HCT116 (cell line): ENCODE measurements at regions not wholly inside any gene's neighbourhood (a gene's known extent, or its start where the extent isn't known, plus 50 kb on each side); places are given as distances from the start of the nearest gene placed in this dataset.

Source experiments
- ATAC-seq: fragments of 200-7000 bp; cut with Tn5 transposase; 2 replicates; pipeline ENCODE4 v1.9.1; 2020; ENCODE audit warnings: mild to moderate bottlenecking, moderate library complexity
- BruUV-seq: library from RNA; stranded (reverse); fragments of 400-500 nt; replicated peaks from 2 replicates; lab custom pipeline; 2021; lab: Mats Ljungman, UMichigan
- CTCF ChIA-PET: fragments of 300-600 bp; sonication (Branson Sonifier 250); formaldehyde crosslinking; loops from one replicate; lab custom pipeline; 2021; ENCODE audit warnings: antibody characterized with exemption; lab: Charles Lee
- POLR2A ChIA-PET: fragments of 300-600, 350-600 bp; sonication (Branson Sonifier 250); formaldehyde crosslinking; loops from one replicate; lab custom pipeline; 2021; ENCODE audit warnings: antibody characterized with exemption; lab: Charles Lee
- RAD21 ChIA-PET, 2 experiments: fragments of 300-600 bp; sonication (Branson Sonifier 250); formaldehyde crosslinking; loops; one replicate each; lab custom pipeline; 2023; ENCODE audit warnings: low total read pairs in 2 of 2; ENCODE audit not compliant: uncharacterized antibody in 2 of 2, unreplicated experiment in 2 of 2, low non-redundant PET in 1 of 2; lab: Charles Lee
- DNase-seq: peaks from one replicate; pipeline ENCODE4 v3.0.0-alpha.2; 2010; ENCODE audit warnings: low read depth, low spot score
- H2AFZ ChIP-seq: fragments of 200-600 bp; shearing (Covaris generic), sonication (generic); 2 replicates; pipeline ENCODE4 v1.6.1; 2017; ENCODE audit warnings: low read depth, mixed run types, mixed read lengths, antibody characterized with exemption, low read length; ENCODE audit not compliant: poor library complexity, severe bottlenecking
- H3K27ac ChIP-seq: 2 replicates; pipeline ENCODE4 v1.5.1; 2012; ENCODE audit warnings: low read depth, low read length
- H3K27me3 ChIP-seq: fragments of 200-600 bp; sonication (generic); 2 replicates; pipeline ENCODE4 v1.6.1; 2016; ENCODE audit warnings: mixed run types, low read length, mixed read lengths; ENCODE audit not compliant: insufficient read depth
- H3K36me3 ChIP-seq, 2 experiments: fragments of 200-500 bp in 1 of 2; fragments of 200-600 bp in 1 of 2; sonication (Bioruptor generic) in 1 of 2; sonication (generic) in 1 of 2; 2 replicates each; pipeline versions ENCODE4 v1.5.1 to v1.6.1; 2014 to 2016; ENCODE audit warnings: low read length in 2 of 2, inconsistent platforms in 1 of 2, mixed read lengths in 1 of 2, mixed run types in 1 of 2; ENCODE audit not compliant: insufficient read depth in 2 of 2, control insufficient read depth in 1 of 2
- H3K4me1 ChIP-seq, 2 experiments: fragments of 200-600 bp in 1 of 2; sonication (generic) in 1 of 2; 2 replicates each; pipeline versions ENCODE4 v1.5.1 to v1.6.1; 2012 to 2017; ENCODE audit warnings: low read length in 2 of 2, inconsistent platforms in 1 of 2, mild to moderate bottlenecking in 1 of 2, mixed read lengths in 1 of 2, mixed run types in 1 of 2, moderate library complexity in 1 of 2; ENCODE audit not compliant: insufficient read depth in 2 of 2, control insufficient read depth in 1 of 2
- H3K4me2 ChIP-seq: fragments of 200-600 bp; sonication (generic); 2 replicates; pipeline ENCODE4 v1.6.1; 2017; ENCODE audit warnings: mixed run types, low read length, mixed read lengths
- H3K4me3 ChIP-seq, 2 experiments: fragments of 200-600 bp in 1 of 2; sonication (generic) in 1 of 2; replicated peaks in 1 of 2; 2 replicates each; pipeline ENCODE4 v1.5.1; 2011 to 2016; ENCODE audit warnings: low read length in 2 of 2, control low read depth in 1 of 2, low read depth in 1 of 2, mild to moderate bottlenecking in 1 of 2, mixed read lengths in 1 of 2, mixed run types in 1 of 2
- H3K79me2 ChIP-seq: fragments of 200-600 bp; sonication (generic); 2 replicates; pipeline ENCODE4 v1.6.1; 2017; ENCODE audit warnings: mild to moderate bottlenecking, mixed run types, low read length, moderate library complexity, mixed read lengths; ENCODE audit not compliant: insufficient read depth
- H3K9ac ChIP-seq: fragments of 200-600 bp; sonication (generic); 2 replicates; pipeline ENCODE4 v1.6.1; 2016; ENCODE audit warnings: low read length, mixed read lengths
- H3K9me2 ChIP-seq: fragments of 200-600 bp; sonication (generic), shearing (Covaris generic); 2 replicates; pipeline ENCODE4 v1.6.1; 2017; ENCODE audit warnings: mixed run types, mild to moderate bottlenecking, moderate library complexity; ENCODE audit not compliant: insufficient read depth
- H3K9me3 ChIP-seq, 2 experiments: fragments of 200-500 bp in 1 of 2; fragments of 200-600 bp in 1 of 2; sonication (Bioruptor generic) in 1 of 2; sonication (generic) in 1 of 2; 2 replicates each; pipeline ENCODE4 v1.6.1; 2014 to 2017; ENCODE audit warnings: low read length in 2 of 2, mixed read lengths in 2 of 2, inconsistent platforms in 1 of 2, low read depth in 1 of 2, mild to moderate bottlenecking in 1 of 2, mixed run types in 1 of 2, moderate library complexity in 1 of 2; ENCODE audit not compliant: control insufficient read depth in 1 of 2, insufficient read depth in 1 of 2
- H4K20me1 ChIP-seq: fragments of 200-600 bp; sonication (generic), shearing (Covaris generic); 2 replicates; pipeline ENCODE4 v1.6.1; 2017; ENCODE audit warnings: mixed run types, mild to moderate bottlenecking, moderate library complexity; ENCODE audit not compliant: insufficient read depth
- CBX3 ChIP-seq: IDR thresholded peaks from 2 replicates; pipeline ENCODE4 v1.6.1; 2012; ENCODE audit warnings: low read depth
- CEBPB ChIP-seq: IDR thresholded peaks from 2 replicates; pipeline ENCODE4 v1.6.1; 2012; ENCODE audit warnings: low read depth
- CTCF ChIP-seq, 3 experiments: fragments of 200-600 bp in 1 of 3; sonication (generic) in 1 of 3; IDR thresholded peaks in 2 of 3; conservative IDR thresholded peaks in 1 of 3; 2 replicates each; pipeline ENCODE4 v1.5.1; 2012 to 2017; ENCODE audit warnings: low read depth in 2 of 3, low read length in 2 of 3, antibody characterized with exemption in 1 of 3, borderline replicate concordance in 1 of 3, control low read depth in 1 of 3, mild to moderate bottlenecking in 1 of 3, mixed read lengths in 1 of 3, mixed run types in 1 of 3, moderate library complexity in 1 of 3; ENCODE audit not compliant: insufficient read depth in 1 of 3
- EGR1 ChIP-seq: IDR thresholded peaks from 2 replicates; pipeline ENCODE4 v1.6.1; 2012; ENCODE audit warnings: low read depth
- ELF1 ChIP-seq: IDR thresholded peaks from 2 replicates; pipeline ENCODE4 v1.6.1; 2012; ENCODE audit warnings: low read depth, borderline replicate concordance
- EZH2phosphoT487 ChIP-seq: fragments of 200-600 bp; IDR thresholded peaks from 2 replicates; pipeline ENCODE4 v1.6.1; 2018; ENCODE audit warnings: antibody characterized with exemption, borderline replicate concordance
- FOSL1 ChIP-seq: IDR thresholded peaks from 2 replicates; pipeline ENCODE4 v1.6.1; 2012; ENCODE audit warnings: low read depth
- JUND ChIP-seq: IDR thresholded peaks from 2 replicates; pipeline ENCODE4 v1.6.1; 2012
- MAX ChIP-seq: IDR thresholded peaks from 2 replicates; pipeline ENCODE4 v1.6.1; 2012
- POLR2A ChIP-seq: IDR thresholded peaks from 2 replicates; pipeline ENCODE4 v1.7.0; 2011; ENCODE audit warnings: borderline replicate concordance; ENCODE audit not compliant: insufficient read depth, insufficient read length; ENCODE audit errors: extremely low read depth
- POLR2AphosphoS5 ChIP-seq: IDR thresholded peaks from 2 replicates; pipeline ENCODE4 v1.6.1; 2011; ENCODE audit warnings: mild to moderate bottlenecking, low read depth, low read length, moderate library complexity
- RAD21 ChIP-seq: IDR thresholded peaks from 2 replicates; pipeline ENCODE4 v1.6.1; 2012; ENCODE audit warnings: low read depth, mild to moderate bottlenecking
- REST ChIP-seq: IDR thresholded peaks from 2 replicates; pipeline ENCODE4 v1.6.1; 2012; ENCODE audit warnings: low read depth
- SIN3A ChIP-seq: IDR thresholded peaks from 2 replicates; pipeline ENCODE4 v1.6.1; 2012; ENCODE audit warnings: low read depth
- SP1 ChIP-seq: IDR thresholded peaks from 2 replicates; pipeline ENCODE4 v1.6.1; 2012; ENCODE audit warnings: low read depth
- SRF ChIP-seq: IDR thresholded peaks from 2 replicates; pipeline ENCODE4 v1.6.1; 2012; ENCODE audit warnings: low read depth
- TCF7L2 ChIP-seq: IDR thresholded peaks from 2 replicates; pipeline ENCODE4 v1.7.0; 2011; ENCODE audit warnings: borderline replicate concordance, inconsistent platforms; ENCODE audit not compliant: insufficient read depth, insufficient read length; ENCODE audit errors: extremely low read depth
- YY1 ChIP-seq: IDR thresholded peaks from 2 replicates; pipeline ENCODE4 v1.6.1; 2011; ENCODE audit warnings: low read length, low read depth, moderate library complexity, mild to moderate bottlenecking; ENCODE audit not compliant: insufficient replicate concordance; ENCODE audit errors: extremely low read depth
- ZBTB33 ChIP-seq: IDR thresholded peaks from 2 replicates; pipeline ENCODE4 v1.6.1; 2011; ENCODE audit warnings: mild to moderate bottlenecking, low read length, moderate library complexity; ENCODE audit not compliant: insufficient replicate concordance; ENCODE audit errors: extremely low read depth
- ZFX ChIP-seq: fragments of 450-650 bp; IDR thresholded peaks from 2 replicates; pipeline ENCODE4 v1.6.1; 2017
- intact Hi-C: fragments of 100-400 bp; cut with micrococcal nuclease; formaldehyde crosslinking; loops from 2 replicates; pipeline ENCODE4 v1.10.0; 2022

GRCh38 chr7:51764976-51765375, 448.4 kb upstream of the COBL start:
- H4K20me1 ChIP-seq = no peaks in the 10 kb centered on the region
- no peaks in the 10 kb centered on the region for H3K4me1 ChIP-seq
- ChIA-PET CTCF (no interaction called here), POLR2A (no interaction called here), RAD21 (no interaction called here)
- H3K9me2 ChIP-seq = no peaks in the 10 kb centered on the region
- no peak overlapping the region for H3K4me2 ChIP-seq
- H3K9me3 ChIP-seq = peaks cover 0 to 3% of the 10 kb centered on the region in 2 experiments; a peak in 1 of 4 replicates
- no peaks in the 10 kb centered on the region for H3K79me2 ChIP-seq
- no peak for TF ChIP-seq SRF
- no peak for TF ChIP-seq CBX3
- TF ChIP-seq REST = no peak
- no peak for TF ChIP-seq TCF7L2
- TF ChIP-seq POLR2A = no peak
- no peak for TF ChIP-seq JUND
- no peak for TF ChIP-seq ZFX
- TF ChIP-seq SP1 = no peak
- no peak for TF ChIP-seq EGR1
- no peak for TF ChIP-seq ELF1
- no peak for TF ChIP-seq RAD21
- TF ChIP-seq ZBTB33 = no peak
- no peak for TF ChIP-seq EZH2phosphoT487
- no peak for TF ChIP-seq CEBPB
- no peak for TF ChIP-seq MAX
- TF ChIP-seq SIN3A = no peak
- TF ChIP-seq POLR2AphosphoS5 = no peak
- TF ChIP-seq CTCF (IDR thresholded peaks at IDR 0.05 in 2 of 3, conservative IDR thresholded peaks at IDR 0.05 in 1 of 3; ENCODE audit: borderline replicate concordance in 1 of 3, insufficient read depth in 1 of 3, low read depth in 2 of 3, low read length in 2 of 3) = no peak
- TF ChIP-seq YY1 = no peak
- no peak for TF ChIP-seq FOSL1
- no peak for ATAC-seq
- intact Hi-C loops = no loop called here
- BruUV-seq = no TSS peak
- H3K9ac ChIP-seq = no peak overlapping the region
- no peaks in the 10 kb centered on the region for H3K36me3 ChIP-seq
- H3K27me3 ChIP-seq = no peaks in the 10 kb centered on the region
- H3K4me3 ChIP-seq = no peak overlapping the region
- no peak for DNase-seq
- no peak overlapping the region for H3K27ac ChIP-seq
- no peak overlapping the region for H2AFZ ChIP-seq
